GM12878 (cell line): ENCODE measurements at regions not wholly inside any gene's neighbourhood (a gene's known extent, or its start where the extent isn't known, plus 50 kb on each side); places are given as distances from the start of the nearest gene placed in this dataset.

Experiments used
- ATAC-seq: fragments of 200-7000 bp; cut with Tn5 transposase; 3 replicates; pipeline ENCODE4 v1.9.1; 2020; ENCODE audit warnings: mild to moderate bottlenecking, moderate library complexity
- BruUV-seq: library from RNA; stranded (reverse); fragments of 400-500 nt; replicated peaks from 2 replicates; lab custom pipeline; 2021; lab: Mats Ljungman, UMichigan
- CTCF ChIA-PET: fragments of 300-600 bp; sonication (Branson Sonifier 250); formaldehyde crosslinking; extraction: SDS; loops from one replicate; lab custom pipeline; 2021; ENCODE audit warnings: inconsistent platforms; lab: Yijun Ruan, JAX
- POLR2A ChIA-PET: fragments of 350-600 bp; formaldehyde crosslinking; extraction: SDS; loops from one replicate; lab custom pipeline; 2021; ENCODE audit warnings: inconsistent platforms; lab: Charles Lee
- RAD21 ChIA-PET: fragments of 300-600 bp; sonication (Branson Sonifier 250); formaldehyde crosslinking; loops from one replicate; lab custom pipeline; 2023; ENCODE audit warnings: antibody characterized with exemption; ENCODE audit not compliant: unreplicated experiment; lab: Charles Lee
- SMC1A ChIA-PET: fragments of 300-600 bp; sonication (Branson Sonifier 250); formaldehyde crosslinking; loops from one replicate; lab custom pipeline; 2023; ENCODE audit not compliant: unreplicated experiment, uncharacterized antibody; lab: Charles Lee
- DNase-seq: peaks from one replicate; pipeline ENCODE4 v3.0.0-alpha.2; 2011; ENCODE audit warnings: low read depth, low spot score
- FAIRE-seq: peaks from 3 replicates; lab custom pipeline; 2011; peaks lifted over from hg19 to GRCh38; lab: Jason Lieb, UNC
- H2AFZ ChIP-seq: 2 replicates; pipeline ENCODE4 v1.6.0; 2011; ENCODE audit warnings: low read depth, low read length, control low read depth; ENCODE audit not compliant: control insufficient read depth
- H3K27ac ChIP-seq: 2 replicates; pipeline ENCODE4 v1.5.1; 2011; ENCODE audit warnings: control low read depth; ENCODE audit not compliant: control insufficient read depth, insufficient read depth
- H3K27me3 ChIP-seq, 2 experiments: replicated peaks in 1 of 2; 2 replicates each; pipeline versions ENCODE4 v1.6.0 to v1.6.1; 2011; ENCODE audit warnings: low read length in 1 of 2; ENCODE audit not compliant: control insufficient read depth in 2 of 2, insufficient read depth in 2 of 2
- H3K36me3 ChIP-seq, 2 experiments: 2 replicates each; pipeline ENCODE4 v1.5.1; 2011; ENCODE audit warnings: low read length in 1 of 2; ENCODE audit not compliant: control insufficient read depth in 2 of 2, insufficient read depth in 2 of 2
- H3K4me1 ChIP-seq: 2 replicates; pipeline ENCODE4 v1.6.1; 2011; ENCODE audit warnings: mild to moderate bottlenecking, low read length, moderate library complexity, mixed read lengths; ENCODE audit not compliant: control insufficient read depth, insufficient read depth
- H3K4me2 ChIP-seq: 2 replicates; pipeline ENCODE4 v1.6.0; 2011; ENCODE audit warnings: control low read depth; ENCODE audit not compliant: control insufficient read depth, insufficient read depth
- H3K4me3 ChIP-seq: fragments of 200-600 bp; sonication (generic); 2 replicates; pipeline ENCODE4 v1.5.1; 2016
- H3K79me2 ChIP-seq: 2 replicates; pipeline ENCODE4 v1.6.0; 2011; ENCODE audit warnings: low read length; ENCODE audit not compliant: control insufficient read depth, insufficient read depth
- H3K9ac ChIP-seq: 2 replicates; pipeline ENCODE4 v1.8.0; 2011; ENCODE audit warnings: low read length, control low read depth, mixed read lengths; ENCODE audit not compliant: control insufficient read depth, insufficient read depth
- H3K9me3 ChIP-seq: replicated peaks from 3 replicates; pipeline ENCODE4 v1.5.1; 2011; ENCODE audit warnings: mild to moderate bottlenecking, low read length; ENCODE audit not compliant: control insufficient read depth, insufficient read depth
- H4K20me1 ChIP-seq: 2 replicates; pipeline ENCODE4 v1.6.0; 2011; ENCODE audit not compliant: control insufficient read depth, insufficient read depth
- BHLHE40 ChIP-seq, 2 experiments: fragments of 450-650 bp in 1 of 2; IDR thresholded peaks; 2 replicates each; pipeline ENCODE4 v1.6.1; 2011 to 2017; ENCODE audit warnings: low read depth in 2 of 2, borderline replicate concordance in 1 of 2, improper control_type of control experiment in 1 of 2, low read length in 1 of 2, mild to moderate bottlenecking in 1 of 2
- BRCA1 ChIP-seq: IDR thresholded peaks from 2 replicates; pipeline ENCODE4 v1.6.1; 2011; ENCODE audit warnings: low read depth, low read length, improper control_type of control experiment
- EGR1 ChIP-seq, 2 experiments: IDR thresholded peaks; 1 replicate in 1 of 2; 2 replicates in 1 of 2; pipeline ENCODE4 v1.6.1; 2011 to 2012; ENCODE audit warnings: low read depth in 2 of 2, low read length in 2 of 2, borderline replicate concordance in 1 of 2, mild to moderate bottlenecking in 1 of 2, moderate library complexity in 1 of 2
- GATAD2B ChIP-seq: fragments of 450-650 bp; conservative IDR thresholded peaks from 2 replicates; pipeline ENCODE4 v1.6.1; 2017; ENCODE audit warnings: low read depth, mild to moderate bottlenecking, moderate library complexity
- IKZF2 ChIP-seq, 2 experiments: fragments of 450-650 bp; IDR thresholded peaks; 2 replicates each; pipeline ENCODE4 v1.6.1; 2017; ENCODE audit warnings: mild to moderate bottlenecking in 2 of 2, moderate library complexity in 2 of 2
- IRF4 ChIP-seq: IDR thresholded peaks from 2 replicates; pipeline ENCODE4 v1.6.1; 2011; ENCODE audit warnings: low read depth, low read length
- MTA2 ChIP-seq: fragments of 450-650 bp; IDR thresholded peaks from 2 replicates; pipeline ENCODE4 v1.6.1; 2016; ENCODE audit warnings: low read depth, mild to moderate bottlenecking, moderate library complexity
- NRF1 ChIP-seq: conservative IDR thresholded peaks from 2 replicates; pipeline ENCODE4 v1.6.1; 2011; ENCODE audit warnings: mild to moderate bottlenecking, low read depth, low read length, improper control_type of control experiment
- RAD51 ChIP-seq: fragments of 450-650 bp; IDR thresholded peaks from 2 replicates; pipeline ENCODE4 v1.6.1; 2016; ENCODE audit warnings: moderate library complexity, mild to moderate bottlenecking, inconsistent platforms
- SMC3 ChIP-seq: IDR thresholded peaks from 2 replicates; pipeline ENCODE4 v1.6.1; 2011; ENCODE audit warnings: low read length, improper control_type of control experiment, borderline replicate concordance
- SPI1 ChIP-seq: IDR thresholded peaks from 2 replicates; pipeline ENCODE4 v1.6.1; 2011; ENCODE audit warnings: low read depth, mild to moderate bottlenecking, low read length, moderate library complexity, borderline replicate concordance; ENCODE audit not compliant: insufficient read depth
- SREBF2 ChIP-seq: IDR thresholded peaks from 2 replicates; pipeline ENCODE4 v1.6.1; 2012; ENCODE audit warnings: mild to moderate bottlenecking, low read length
- SRF ChIP-seq, 2 experiments: IDR thresholded peaks; 2 replicates each; pipeline ENCODE4 v1.6.1; 2011; ENCODE audit warnings: low read depth in 2 of 2, low read length in 2 of 2, mild to moderate bottlenecking in 1 of 2, moderate library complexity in 1 of 2
- SUPT20H ChIP-seq: IDR thresholded peaks from 2 replicates; pipeline ENCODE4 v1.6.1; 2011; ENCODE audit warnings: low read depth, mild to moderate bottlenecking, low read length, moderate library complexity, borderline replicate concordance; ENCODE audit not compliant: control insufficient read depth
- USF2 ChIP-seq: IDR thresholded peaks from 2 replicates; pipeline ENCODE4 v1.6.1; 2011; ENCODE audit warnings: low read depth, low read length, improper control_type of control experiment, borderline replicate concordance
- WGBS: methylation state at CpG from one replicate; pipeline ENCODE4 v1.1.6; 2016; ENCODE audit warnings: low lambda C conversion rate; ENCODE audit not compliant: insufficient replicate concordance, insufficient coverage; ENCODE audit errors: missing lambda C conversion rate; 5-methylcytosine and 5-hydroxymethylcytosine counted together
- in situ Hi-C: fragments of 300-500 bp; cut with MboI; formaldehyde crosslinking; loops from 9 replicates; pipeline ENCODE4 v1.14.3; 2018; ENCODE audit warnings: mixed read lengths
- intact Hi-C: fragments of 100-400 bp; cut with micrococcal nuclease; formaldehyde crosslinking; loops from one replicate; pipeline ENCODE4 v1.14.2; 2022; ENCODE audit not compliant: unreplicated experiment
- TF ChIP-seq, protein P1 (sequence below): IDR thresholded peaks from 2 replicates; pipeline ENCODE4 v1.6.1; 2011; ENCODE audit warnings: borderline replicate concordance, low read depth, mild to moderate bottlenecking, moderate library complexity, mixed read lengths, low read length; ENCODE audit not compliant: insufficient read depth; ENCODE audit errors: extremely low read length
- TF ChIP-seq, protein P2 (sequence below): fragments of 450-650 bp; IDR thresholded peaks from 2 replicates; pipeline ENCODE4 v1.6.1; 2016; ENCODE audit warnings: mild to moderate bottlenecking

GRCh38 chr2:8352296-8352695, 329.6 kb upstream of the ID2 start (continued):
- TF ChIP-seq, protein P1, sequence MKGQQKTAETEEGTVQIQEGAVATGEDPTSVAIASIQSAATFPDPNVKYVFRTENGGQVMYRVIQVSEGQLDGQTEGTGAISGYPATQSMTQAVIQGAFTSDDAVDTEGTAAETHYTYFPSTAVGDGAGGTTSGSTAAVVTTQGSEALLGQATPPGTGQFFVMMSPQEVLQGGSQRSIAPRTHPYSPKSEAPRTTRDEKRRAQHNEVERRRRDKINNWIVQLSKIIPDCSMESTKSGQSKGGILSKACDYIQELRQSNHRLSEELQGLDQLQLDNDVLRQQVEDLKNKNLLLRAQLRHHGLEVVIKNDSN, result no peak
- TF ChIP-seq, all 136 proteins: peak for 0

DNA sequence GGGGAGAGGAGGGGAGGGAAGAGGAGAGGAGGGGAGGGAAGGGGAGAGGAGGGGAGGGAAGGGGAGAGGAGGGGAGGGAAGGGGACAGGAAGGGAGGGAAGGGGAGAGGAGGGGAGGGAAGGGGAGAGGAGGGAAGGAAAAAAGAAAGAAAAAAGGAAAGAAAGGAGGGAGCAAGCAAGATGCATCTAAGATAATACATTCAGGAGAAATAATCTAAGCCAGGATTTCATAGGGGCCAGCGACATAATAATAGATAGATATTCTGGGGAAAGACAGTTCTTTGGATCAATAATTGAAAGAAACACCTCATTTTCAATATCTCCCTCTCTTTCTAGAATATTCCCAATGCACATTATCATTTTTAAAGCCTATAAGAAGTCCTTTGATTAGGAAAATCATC, 328.9 kb upstream of the ID2 start:
- ATAC-seq (no peak), FAIRE-seq (no peak), DNase-seq (no peak)
- H3K4me3 ChIP-seq, result no peak overlapping the region
- ChIA-PET CTCF (interaction anchor here (1.8 kb wide), 1 partner anchor 42 kb away, joined by 5 read pairs; no protein-coding TSS in a partner anchor), SMC1A (no interaction called here), RAD21 (no interaction called here), POLR2A (interaction anchor here (1.4 kb wide), 1 partner anchor 15 kb away, joined by 5 read pairs; no protein-coding TSS in a partner anchor)
- BruUV-seq, result no TSS peak
- H3K79me2 ChIP-seq, result no peaks in the 10 kb centered on the region
- no peaks in the 10 kb centered on the region; a peak in 1 of 4 replicates for H3K36me3 ChIP-seq
- TF ChIP-seq SRF (IDR thresholded peaks at IDR 0.05; ENCODE audit: low read depth in 2 of 2, low read length in 2 of 2), result no peak
- no peak for TF ChIP-seq SREBF2
- no peak for TF ChIP-seq IKZF2 (IDR thresholded peaks at IDR 0.05)
- no peak for TF ChIP-seq BHLHE40 (IDR thresholded peaks at IDR 0.05; ENCODE audit: borderline replicate concordance in 1 of 2, low read depth in 2 of 2, low read length in 1 of 2)
- no peak for TF ChIP-seq IRF4
- no peak for TF ChIP-seq MTA2
- TF ChIP-seq USF2, result no peak
- no peak for TF ChIP-seq EGR1 (IDR thresholded peaks at IDR 0.05; ENCODE audit: borderline replicate concordance in 1 of 2, low read depth in 2 of 2, low read length in 2 of 2)
- no peak for TF ChIP-seq SMC3
- no peak for TF ChIP-seq RAD51
- TF ChIP-seq, protein P2, sequence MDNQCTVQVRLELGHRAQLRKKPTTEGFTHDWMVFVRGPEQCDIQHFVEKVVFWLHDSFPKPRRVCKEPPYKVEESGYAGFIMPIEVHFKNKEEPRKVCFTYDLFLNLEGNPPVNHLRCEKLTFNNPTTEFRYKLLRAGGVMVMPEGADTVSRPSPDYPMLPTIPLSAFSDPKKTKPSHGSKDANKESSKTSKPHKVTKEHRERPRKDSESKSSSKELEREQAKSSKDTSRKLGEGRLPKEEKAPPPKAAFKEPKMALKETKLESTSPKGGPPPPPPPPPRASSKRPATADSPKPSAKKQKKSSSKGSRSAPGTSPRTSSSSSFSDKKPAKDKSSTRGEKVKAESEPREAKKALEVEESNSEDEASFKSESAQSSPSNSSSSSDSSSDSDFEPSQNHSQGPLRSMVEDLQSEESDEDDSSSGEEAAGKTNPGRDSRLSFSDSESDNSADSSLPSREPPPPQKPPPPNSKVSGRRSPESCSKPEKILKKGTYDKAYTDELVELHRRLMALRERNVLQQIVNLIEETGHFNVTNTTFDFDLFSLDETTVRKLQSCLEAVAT, result no peak
- TF ChIP-seq GATAD2B, result no peak
- TF ChIP-seq BRCA1, result no peak
- TF ChIP-seq SUPT20H, result no peak
- TF ChIP-seq NRF1, result no peak
- no peak for TF ChIP-seq SPI1
- H4K20me1 ChIP-seq, result no peaks in the 10 kb centered on the region
- in situ Hi-C loops, result no loop called here
- H2AFZ ChIP-seq, result no peak overlapping the region
- no peak overlapping the region for H3K4me2 ChIP-seq
- H3K27ac ChIP-seq, result no peak overlapping the region
- H3K9ac ChIP-seq, result no peak overlapping the region
- H3K4me1 ChIP-seq, result peaks cover 3% of the 10 kb centered on the region
- intact Hi-C loops, result no loop called here
- no peaks in the 10 kb centered on the region for H3K27me3 ChIP-seq
- no peaks in the 10 kb centered on the region; the same call in 2 of the 3 replicates for H3K9me3 ChIP-seq
- 47% methylated on average over 1 of the region's 1 CpG for WGBS
